ENCODE measurements at regions not wholly inside any gene's neighbourhood (a gene's known extent, or its start where the extent isn't known, plus 50 kb on each side); places are given as distances from the start of the nearest gene placed in this dataset.
"Not testable (repeated sequence)": the region's sequence is repeated elsewhere in the genome, so short reads cannot be mapped to it uniquely, and the experiment has no call there.

DNA sequence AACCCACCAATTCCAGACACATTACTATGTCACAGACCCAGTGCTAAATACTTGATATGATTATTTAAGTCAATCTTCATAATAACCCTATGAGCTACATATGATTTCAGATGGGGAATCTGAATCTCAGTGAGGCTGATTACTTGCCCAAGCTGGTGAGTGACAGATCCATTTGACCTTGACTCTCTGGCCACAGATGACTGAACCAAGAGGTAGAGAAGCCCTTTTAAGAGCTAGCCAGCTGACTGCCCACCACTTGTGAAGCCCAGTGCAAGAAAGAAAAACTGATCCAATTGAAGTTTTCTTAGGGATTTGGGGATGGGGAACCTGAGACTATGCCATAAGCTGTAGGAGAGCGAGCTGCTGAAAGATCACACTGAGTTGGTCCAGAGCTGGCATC, 124.7 kb upstream of the SPATA12 start:
- no peak for ATAC-seq

DNA sequence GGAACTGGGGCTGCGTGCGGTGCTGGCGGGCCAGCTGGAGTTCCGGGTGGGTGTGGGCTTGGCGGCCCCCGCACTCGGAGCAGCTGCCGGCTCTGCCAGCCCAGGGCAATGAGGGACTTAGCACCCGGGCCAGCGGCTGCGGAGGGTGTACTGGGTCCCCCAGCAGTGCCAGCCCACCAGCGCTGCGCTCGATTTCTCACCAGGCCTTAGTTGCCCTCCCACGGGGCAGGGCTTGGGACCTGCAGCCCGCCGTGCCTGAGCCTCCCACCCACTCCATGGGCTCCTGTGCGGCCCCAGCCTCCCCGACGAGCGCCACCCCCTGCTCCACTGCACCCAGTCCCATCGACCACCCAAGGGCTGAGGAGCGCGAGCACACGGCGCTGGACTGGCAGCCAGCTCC, 126.0 kb upstream of the SPATA12 start:
- H3K4me1 ChIP-seq (ENCODE audit: low read depth); H3K4me3 ChIP-seq; H3K9me3 ChIP-seq; H3K36me3 ChIP-seq (ENCODE audit: low read depth); DNase-seq; intact Hi-C loops (cut with DNase I, micrococcal nuclease); ATAC-seq: not testable (repeated sequence)

More for the DNA sequence above, 124.7 kb upstream of the SPATA12 start:
- TF ChIP-seq, protein P1, sequence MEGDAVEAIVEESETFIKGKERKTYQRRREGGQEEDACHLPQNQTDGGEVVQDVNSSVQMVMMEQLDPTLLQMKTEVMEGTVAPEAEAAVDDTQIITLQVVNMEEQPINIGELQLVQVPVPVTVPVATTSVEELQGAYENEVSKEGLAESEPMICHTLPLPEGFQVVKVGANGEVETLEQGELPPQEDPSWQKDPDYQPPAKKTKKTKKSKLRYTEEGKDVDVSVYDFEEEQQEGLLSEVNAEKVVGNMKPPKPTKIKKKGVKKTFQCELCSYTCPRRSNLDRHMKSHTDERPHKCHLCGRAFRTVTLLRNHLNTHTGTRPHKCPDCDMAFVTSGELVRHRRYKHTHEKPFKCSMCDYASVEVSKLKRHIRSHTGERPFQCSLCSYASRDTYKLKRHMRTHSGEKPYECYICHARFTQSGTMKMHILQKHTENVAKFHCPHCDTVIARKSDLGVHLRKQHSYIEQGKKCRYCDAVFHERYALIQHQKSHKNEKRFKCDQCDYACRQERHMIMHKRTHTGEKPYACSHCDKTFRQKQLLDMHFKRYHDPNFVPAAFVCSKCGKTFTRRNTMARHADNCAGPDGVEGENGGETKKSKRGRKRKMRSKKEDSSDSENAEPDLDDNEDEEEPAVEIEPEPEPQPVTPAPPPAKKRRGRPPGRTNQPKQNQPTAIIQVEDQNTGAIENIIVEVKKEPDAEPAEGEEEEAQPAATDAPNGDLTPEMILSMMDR (IDR thresholded peaks at IDR 0.05) = no peak
- no peak overlapping the region for H3K4me3 ChIP-seq
- peaks cover 7% of the 10 kb centered on the region for H3K9me3 ChIP-seq
- DNase-seq = no peak
- no peaks in the 10 kb centered on the region for H3K4me1 ChIP-seq (ENCODE audit: low read depth)
- no peaks in the 10 kb centered on the region for H3K36me3 ChIP-seq (ENCODE audit: low read depth)
- intact Hi-C loops (cut with DNase I, micrococcal nuclease) = no loop called here

DNA sequence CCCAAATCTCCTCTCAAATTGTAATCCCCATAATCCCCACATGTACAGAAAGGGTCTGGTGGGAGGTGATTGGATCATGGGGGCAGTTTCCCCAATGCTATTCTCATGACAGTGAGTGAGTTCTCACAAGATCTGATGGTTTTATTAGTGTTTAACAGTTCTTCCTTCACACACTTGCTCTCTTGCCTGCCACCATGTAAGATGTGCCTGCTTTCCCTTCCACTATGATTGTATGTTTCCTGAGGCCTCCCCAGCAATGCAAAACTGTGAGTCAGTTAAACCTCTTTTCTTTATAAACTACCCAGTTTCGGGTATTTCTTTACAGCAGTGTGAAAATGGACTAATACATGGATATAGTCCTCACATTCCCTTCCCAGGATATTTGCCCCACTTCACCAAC, 126.7 kb upstream of the SPATA12 start:
- ATAC-seq = no peak
- intact Hi-C loops (cut with DNase I, micrococcal nuclease) = no loop called here
- H3K9me3 ChIP-seq = peaks cover 7% of the 10 kb centered on the region
- no peak for DNase-seq
- no peaks in the 10 kb centered on the region for H3K36me3 ChIP-seq (ENCODE audit: low read depth)
- TF ChIP-seq, protein P1 (IDR thresholded peaks at IDR 0.05) = no peak
- no peak overlapping the region for H3K4me3 ChIP-seq
- H3K4me1 ChIP-seq (ENCODE audit: low read depth) = no peaks in the 10 kb centered on the region

DNA sequence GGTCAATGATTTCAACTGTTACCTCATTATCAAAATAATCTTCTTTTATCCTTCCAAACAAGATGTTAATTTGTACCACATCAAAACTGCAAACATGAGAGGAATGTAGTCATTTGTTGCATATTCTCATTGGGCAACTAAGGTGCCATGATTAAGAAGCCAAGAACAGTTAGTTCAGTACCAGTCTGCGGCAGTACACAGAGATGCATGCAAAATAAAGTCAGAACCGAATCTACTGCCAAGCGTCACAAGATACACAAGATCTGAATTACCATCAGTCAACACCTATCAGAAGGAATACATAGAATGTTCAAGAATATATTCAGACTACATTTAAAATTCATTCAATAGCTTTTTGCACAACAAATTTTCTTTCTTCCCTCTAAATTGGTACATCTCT, 127.6 kb upstream of the SPATA12 start:
- DNase-seq = no peak
- no peak for ATAC-seq
- intact Hi-C loops (cut with DNase I, micrococcal nuclease) = no loop called here
- TF ChIP-seq, protein P1 (IDR thresholded peaks at IDR 0.05) = no peak
- Histone ChIP-seq H3K9me3 (peaks cover 7% of the 10 kb centered on the region), H3K4me3 (no peak overlapping the region), H3K36me3 (ENCODE audit: low read depth) (no peaks in the 10 kb centered on the region), H3K4me1 (ENCODE audit: low read depth) (no peaks in the 10 kb centered on the region)

DNA sequence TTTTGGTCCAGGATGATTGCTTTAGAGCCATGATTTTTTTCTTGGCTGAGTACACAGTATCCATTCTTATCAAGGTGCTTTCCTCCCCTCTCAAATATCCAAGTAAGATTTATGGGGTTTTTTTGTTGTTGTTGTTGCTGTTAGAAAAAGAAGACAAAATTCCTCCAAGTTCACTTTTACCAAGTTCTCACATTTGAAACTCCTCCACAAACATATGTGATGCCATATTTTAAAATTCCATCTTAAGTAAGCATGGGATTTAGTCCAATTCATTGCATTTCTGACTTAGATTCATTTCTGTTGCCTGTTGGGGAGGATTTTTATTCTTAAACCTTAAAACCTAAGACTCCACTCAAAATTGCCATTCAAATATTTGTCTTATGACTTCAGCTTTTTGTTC, 128.6 kb upstream of the SPATA12 start:
- Histone ChIP-seq H3K4me3 (no peak overlapping the region), H3K36me3 (ENCODE audit: low read depth) (no peaks in the 10 kb centered on the region), H3K4me1 (ENCODE audit: low read depth) (no peaks in the 10 kb centered on the region), H3K9me3 (peaks cover 7% of the 10 kb centered on the region)
- ATAC-seq (no peak), DNase-seq (no peak)
- TF ChIP-seq, protein P1 (IDR thresholded peaks at IDR 0.05) = no peak
- intact Hi-C loops (cut with DNase I, micrococcal nuclease) = no loop called here

DNA sequence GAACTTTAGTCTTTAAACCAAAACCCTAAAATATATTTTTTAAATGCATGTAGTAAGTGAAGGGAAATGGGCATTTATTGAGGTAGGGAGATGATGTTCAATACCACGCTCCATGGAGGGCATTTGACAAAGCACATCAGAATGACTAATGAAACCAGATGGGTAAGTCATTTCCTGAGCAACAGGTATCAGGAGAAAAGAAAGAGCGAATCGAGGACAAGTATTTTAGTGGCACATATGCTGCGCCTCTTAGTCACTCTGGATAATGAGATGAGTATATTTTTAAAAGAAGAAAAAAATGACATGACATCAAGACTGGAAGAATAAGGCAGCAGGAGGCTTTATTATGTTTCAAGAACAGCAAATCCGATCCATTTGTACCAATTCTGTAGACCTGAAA, 129.0 kb upstream of the ARHGEF3 start:
- no peak for DNase-seq
- H3K9me3 ChIP-seq = peaks cover 7% of the 10 kb centered on the region
- intact Hi-C loops (cut with DNase I, micrococcal nuclease) = no loop called here

More for the DNA sequence above, 129.0 kb upstream of the ARHGEF3 start:
- Histone ChIP-seq H3K4me1 (ENCODE audit: low read depth) (no peaks in the 10 kb centered on the region), H3K4me3 (no peak overlapping the region), H3K36me3 (ENCODE audit: low read depth) (no peaks in the 10 kb centered on the region)
- no peak for ATAC-seq
- TF ChIP-seq, protein P1 (IDR thresholded peaks at IDR 0.05) = no peak

All from mucosa of descending colon (tissue), 3 donors.